Esophagus muscularis mucosa (tissue), 4 donors: ENCODE measurements at regions not wholly inside any gene's neighbourhood (a gene's known extent, or its start where the extent isn't known, plus 50 kb on each side); places are given as distances from the start of the nearest gene placed in this dataset.

ENCODE experiments used
- DNase-seq: peaks from one replicate; pipeline ENCODE4 v3.0.0-alpha.2; 2017; ENCODE audit errors: extremely low spot score
- H3K27ac ChIP-seq, 4 donors: fragments of 200-600 bp; sonication (generic); replicated peaks in 1 of 4; 1 replicate in 3 of 4; 2 replicates in 1 of 4; pipeline ENCODE4 v1.5.1; 2016 to 2019; ENCODE audit warnings: mild to moderate bottlenecking in 1 of 4
- H3K27me3 ChIP-seq, 4 donors: fragments of 200-600 bp; sonication (generic); one replicate each; pipeline versions ENCODE4 v1.5.1 to v1.6.0; 2016 to 2019
- H3K36me3 ChIP-seq, 4 donors: fragments of 200-600 bp; sonication (generic); one replicate each; pipeline ENCODE4 v1.5.1; 2016 to 2019
- H3K4me1 ChIP-seq, 4 donors: fragments of 200-600 bp; sonication (generic); one replicate each; pipeline ENCODE4 v1.5.1; 2016 to 2019
- H3K4me3 ChIP-seq, 4 donors: fragments of 200-600 bp; sonication (generic); 1 replicate in 2 of 4; 2 replicates in 2 of 4; pipeline ENCODE4 v1.5.1; 2016 to 2019; ENCODE audit warnings: mild to moderate bottlenecking in 4 of 4, moderate library complexity in 1 of 4
- H3K9me3 ChIP-seq, 4 donors: fragments of 200-600 bp; sonication (generic); 1 replicate in 3 of 4; 2 replicates in 1 of 4; pipeline ENCODE4 v1.5.1; 2016 to 2019
- EP300 ChIP-seq: sonication (generic); formaldehyde crosslinking; IDR thresholded peaks from one replicate; pipeline ENCODE4 v1.6.1; 2017; ENCODE audit warnings: antibody characterized with exemption
- POLR2A ChIP-seq: fragments of 450-650 bp; IDR thresholded peaks from one replicate; pipeline ENCODE4 v1.6.1; 2017; ENCODE audit warnings: antibody characterized with exemption, moderate library complexity, mild to moderate bottlenecking, low read depth
- POLR2AphosphoS5 ChIP-seq, 2 donors: sonication (generic); formaldehyde crosslinking; IDR thresholded peaks; one replicate each; pipeline ENCODE4 v1.6.1; 2017; ENCODE audit warnings: antibody characterized with exemption in 2 of 2
- WGBS: methylation state at CpG from one replicate; pipeline ENCODE4 v1.1.5; 2018; 5-methylcytosine and 5-hydroxymethylcytosine counted together
- intact Hi-C: fragments of 100-400 bp; cut with DNase I; formaldehyde crosslinking; loops from one replicate; pipeline ENCODE4 v1.15.1; 2023
- TF ChIP-seq, protein P1 (sequence below), 3 experiments: fragments of 200-600 bp in 2 of 3; fragments of 450-650 bp in 1 of 3; sonication (generic) in 2 of 3; IDR thresholded peaks; one replicate each; pipeline ENCODE4 v1.5.1; 2017 to 2019; ENCODE audit warnings: antibody characterized with exemption in 3 of 3, mild to moderate bottlenecking in 2 of 3, moderate library complexity in 1 of 3

DNA sequence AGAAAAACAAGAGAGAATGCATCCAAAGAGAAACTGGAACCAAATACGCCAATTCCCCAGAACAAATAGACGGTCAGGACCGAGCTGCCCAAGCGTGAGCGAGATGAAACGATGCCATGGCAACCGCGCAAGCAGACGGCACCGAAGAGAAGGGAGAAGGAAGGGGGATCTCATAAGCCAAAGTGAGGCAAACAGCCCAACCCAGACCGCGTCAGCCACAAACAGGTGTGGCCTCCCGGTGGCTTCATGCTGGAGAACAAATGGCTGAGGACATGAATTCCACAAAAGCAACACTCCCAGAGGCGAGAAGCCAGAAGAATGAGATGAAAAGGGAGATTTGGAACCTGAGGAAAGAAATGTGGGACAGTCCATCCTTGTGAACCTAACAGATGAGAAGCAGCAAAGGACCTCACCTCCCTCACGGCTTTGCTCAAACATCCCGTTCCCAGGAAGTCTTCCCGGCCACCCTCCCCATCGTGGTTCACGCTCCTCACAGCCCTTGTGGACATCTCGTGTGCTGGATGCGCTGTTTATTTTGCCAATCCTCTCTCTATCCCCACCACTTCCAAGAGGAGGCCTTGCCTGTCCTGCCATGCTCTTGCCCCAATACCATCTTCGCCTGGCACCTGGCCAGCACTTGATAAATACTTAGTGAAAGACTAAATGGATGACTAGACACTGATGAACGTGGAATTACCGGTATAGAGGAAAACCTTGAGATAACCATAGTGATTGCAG lies 89.1 kb upstream of the RTL6 start:
- peaks cover 0 to 6% (median 3%) of the 10 kb centered on the region in 4 donors for H3K4me1 ChIP-seq
- peaks cover 0 to 8% (median 2%) of the 10 kb centered on the region in 4 donors for H3K9me3 ChIP-seq
- DNase-seq: no peak
- intact Hi-C loops: no loop called here
- H3K4me3 ChIP-seq: no peak overlapping the region
- peaks cover 0 to 59% (median 2%) of the 10 kb centered on the region in 4 donors for H3K27me3 ChIP-seq
- WGBS: 58% methylated on average over 24 of the region's 24 CpGs
- no peak overlapping the region for H3K27ac ChIP-seq
- TF ChIP-seq POLR2A (no peak), EP300 (no peak), POLR2AphosphoS5 (IDR thresholded peaks at IDR 0.05) (no peak)
- TF ChIP-seq, protein P1, sequence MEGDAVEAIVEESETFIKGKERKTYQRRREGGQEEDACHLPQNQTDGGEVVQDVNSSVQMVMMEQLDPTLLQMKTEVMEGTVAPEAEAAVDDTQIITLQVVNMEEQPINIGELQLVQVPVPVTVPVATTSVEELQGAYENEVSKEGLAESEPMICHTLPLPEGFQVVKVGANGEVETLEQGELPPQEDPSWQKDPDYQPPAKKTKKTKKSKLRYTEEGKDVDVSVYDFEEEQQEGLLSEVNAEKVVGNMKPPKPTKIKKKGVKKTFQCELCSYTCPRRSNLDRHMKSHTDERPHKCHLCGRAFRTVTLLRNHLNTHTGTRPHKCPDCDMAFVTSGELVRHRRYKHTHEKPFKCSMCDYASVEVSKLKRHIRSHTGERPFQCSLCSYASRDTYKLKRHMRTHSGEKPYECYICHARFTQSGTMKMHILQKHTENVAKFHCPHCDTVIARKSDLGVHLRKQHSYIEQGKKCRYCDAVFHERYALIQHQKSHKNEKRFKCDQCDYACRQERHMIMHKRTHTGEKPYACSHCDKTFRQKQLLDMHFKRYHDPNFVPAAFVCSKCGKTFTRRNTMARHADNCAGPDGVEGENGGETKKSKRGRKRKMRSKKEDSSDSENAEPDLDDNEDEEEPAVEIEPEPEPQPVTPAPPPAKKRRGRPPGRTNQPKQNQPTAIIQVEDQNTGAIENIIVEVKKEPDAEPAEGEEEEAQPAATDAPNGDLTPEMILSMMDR (IDR thresholded peaks at IDR 0.05): no peak
- H3K36me3 ChIP-seq: no peaks in the 10 kb centered on the region

DNA sequence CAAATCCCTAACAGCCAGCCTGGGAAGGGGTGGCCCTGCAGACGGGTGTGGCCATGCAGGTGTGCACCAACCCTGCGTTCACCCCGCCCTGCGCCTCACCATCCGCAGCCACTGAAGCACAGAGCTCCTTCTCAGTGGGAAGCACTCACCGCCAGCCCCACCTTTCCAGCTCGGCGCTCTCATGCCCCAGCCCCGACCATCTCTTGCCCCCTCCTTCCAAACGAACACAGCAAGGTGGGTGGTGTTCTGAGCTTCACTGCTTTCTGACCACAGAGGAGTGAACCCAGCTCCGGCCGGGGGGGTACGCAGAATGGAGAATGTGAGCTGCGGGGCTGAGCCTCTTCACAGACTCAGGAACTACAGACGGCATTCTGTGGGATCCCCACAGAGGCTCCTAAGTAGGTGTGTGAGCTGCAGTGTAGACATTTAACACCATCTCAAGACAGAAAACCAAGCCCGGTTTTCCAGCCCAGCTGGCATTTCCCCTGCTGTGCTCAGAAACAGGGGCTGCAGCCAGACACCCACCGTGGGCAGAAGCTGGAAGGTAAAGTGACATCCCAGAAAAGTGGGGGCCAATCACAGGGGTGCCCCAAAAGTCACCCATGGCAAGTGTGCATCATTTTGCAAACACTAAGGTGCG lies 88.4 kb upstream of the RTL6 start:
- H3K27ac ChIP-seq: no peak overlapping the region
- intact Hi-C loops: no loop called here
- peaks cover 0 to 6% (median 3%) of the 10 kb centered on the region in 4 donors for H3K4me1 ChIP-seq
- TF ChIP-seq, protein P1 (IDR thresholded peaks at IDR 0.05): no peak
- H3K36me3 ChIP-seq: no peaks in the 10 kb centered on the region
- no peak overlapping the region for H3K4me3 ChIP-seq
- WGBS: 60% methylated on average over 8 of the region's 18 CpGs
- H3K9me3 ChIP-seq: peaks cover 0 to 8% (median 2%) of the 10 kb centered on the region in 4 donors
- peaks cover 0 to 64% (median 2%) of the 10 kb centered on the region in 4 donors for H3K27me3 ChIP-seq
- no peak for DNase-seq

DNA sequence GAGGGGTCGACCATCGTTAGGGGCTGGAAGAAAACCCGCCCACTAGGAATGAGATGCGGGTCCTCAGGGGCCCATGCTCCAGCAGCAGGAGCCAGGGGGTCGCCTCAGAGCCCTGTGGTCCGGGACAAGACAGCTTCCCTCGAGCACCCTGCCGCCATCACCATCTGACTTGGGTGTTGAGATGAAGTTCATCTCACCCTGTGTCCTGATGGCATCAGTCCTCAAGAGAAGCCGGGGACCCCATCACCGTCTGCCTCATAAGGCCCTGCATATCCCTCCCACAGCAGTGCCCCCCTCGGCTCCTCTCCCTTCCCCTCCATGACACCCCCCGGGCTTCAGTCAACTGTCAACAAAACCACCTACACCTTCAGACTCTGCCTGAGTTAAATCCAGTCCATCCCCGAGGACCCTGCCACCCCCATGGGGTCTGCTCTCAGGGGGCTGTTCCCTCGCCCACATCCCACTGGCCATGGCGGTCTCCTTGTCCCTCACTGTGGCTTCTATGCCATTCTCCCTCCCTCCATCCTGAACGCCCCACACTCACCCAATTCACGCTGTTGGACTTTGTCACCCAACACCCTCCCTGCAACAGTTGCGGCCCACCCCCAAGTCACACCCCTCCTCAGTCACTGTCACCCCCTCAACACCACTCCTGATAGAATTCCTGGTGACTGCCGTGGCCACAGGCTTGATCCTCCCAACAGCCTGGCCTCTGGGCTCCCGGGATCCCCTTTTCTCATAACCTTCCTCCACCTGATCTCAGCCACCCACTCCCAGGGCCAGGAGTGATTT lies 87.7 kb upstream of the RTL6 start:
- Histone ChIP-seq H3K4me3 (no peak overlapping the region), H3K9me3 (peaks cover 0 to 8% (median 2%) of the 10 kb centered on the region in 4 donors), H3K27ac (no peak overlapping the region), H3K27me3 (peaks cover 0 to 64% (median 2%) of the 10 kb centered on the region in 4 donors), H3K36me3 (no peaks in the 10 kb centered on the region), H3K4me1 (peaks cover 0 to 6% (median 3%) of the 10 kb centered on the region in 4 donors)
- WGBS: 89% methylated on average over 19 of the region's 20 CpGs
- intact Hi-C loops: no loop called here
- TF ChIP-seq POLR2AphosphoS5 (IDR thresholded peaks at IDR 0.05) (no peak), POLR2A (no peak), EP300 (no peak)
- TF ChIP-seq, protein P1 (IDR thresholded peaks at IDR 0.05): no peak
- DNase-seq: no peak

DNA sequence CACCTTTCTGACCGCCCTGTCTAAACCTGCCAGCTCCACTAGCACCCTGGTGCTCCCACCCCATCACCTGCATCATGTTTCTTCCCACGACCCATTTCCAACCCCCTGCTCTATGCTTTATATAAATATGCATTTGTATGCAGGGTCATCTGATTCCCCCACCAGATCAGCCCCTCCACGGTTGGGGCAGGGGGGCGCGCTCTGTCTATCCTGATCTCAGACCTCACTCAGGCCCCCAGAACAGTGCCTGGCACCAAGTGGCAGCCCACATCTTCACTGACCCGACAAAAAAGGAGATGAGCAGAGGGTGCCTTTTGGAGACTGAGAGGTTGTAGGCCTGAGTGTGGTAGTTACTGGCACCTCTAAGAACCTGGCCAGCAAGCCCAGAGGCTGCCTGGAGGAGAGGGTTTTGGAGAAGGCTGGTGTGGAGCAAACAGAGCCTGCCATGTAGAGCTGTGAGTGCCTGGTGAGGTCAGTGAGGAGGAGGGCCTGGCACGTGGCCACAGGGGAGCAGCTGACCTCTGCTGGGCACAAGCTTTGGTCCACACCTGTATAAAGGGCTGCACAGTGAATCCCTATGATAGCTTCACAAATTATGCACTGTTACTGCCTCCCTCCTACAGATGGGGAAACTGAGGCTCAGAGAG lies 86.3 kb upstream of the RTL6 start:
- peaks cover 0 to 3% (median 1%) of the 10 kb centered on the region in 4 donors for H3K9me3 ChIP-seq
- no peaks in the 10 kb centered on the region for H3K36me3 ChIP-seq
- H3K4me1 ChIP-seq: peaks cover 0 to 6% (median 3%) of the 10 kb centered on the region in 4 donors
- no peak overlapping the region for H3K27ac ChIP-seq
- intact Hi-C loops: no loop called here
- DNase-seq: no peak
- 82% methylated on average over 7 of the region's 7 CpGs for WGBS
- peaks cover 0 to 61% (median 2%) of the 10 kb centered on the region in 4 donors for H3K27me3 ChIP-seq
- TF ChIP-seq POLR2A (no peak), POLR2AphosphoS5 (IDR thresholded peaks at IDR 0.05) (no peak), EP300 (no peak)
- TF ChIP-seq, protein P1 (IDR thresholded peaks at IDR 0.05): no peak
- no peak overlapping the region for H3K4me3 ChIP-seq
